HG03139 (cell line): ENCODE measurements at regions not wholly inside any gene's neighbourhood (a gene's known extent, or its start where the extent isn't known, plus 50 kb on each side); places are given as distances from the start of the nearest gene placed in this dataset.

ENCODE experiments used
- ATAC-seq: cut with Tn5 transposase; IDR thresholded peaks from one replicate; pipeline ENCODE4 v1.9.1; 2021; ENCODE audit not compliant: unreplicated experiment

DNA sequence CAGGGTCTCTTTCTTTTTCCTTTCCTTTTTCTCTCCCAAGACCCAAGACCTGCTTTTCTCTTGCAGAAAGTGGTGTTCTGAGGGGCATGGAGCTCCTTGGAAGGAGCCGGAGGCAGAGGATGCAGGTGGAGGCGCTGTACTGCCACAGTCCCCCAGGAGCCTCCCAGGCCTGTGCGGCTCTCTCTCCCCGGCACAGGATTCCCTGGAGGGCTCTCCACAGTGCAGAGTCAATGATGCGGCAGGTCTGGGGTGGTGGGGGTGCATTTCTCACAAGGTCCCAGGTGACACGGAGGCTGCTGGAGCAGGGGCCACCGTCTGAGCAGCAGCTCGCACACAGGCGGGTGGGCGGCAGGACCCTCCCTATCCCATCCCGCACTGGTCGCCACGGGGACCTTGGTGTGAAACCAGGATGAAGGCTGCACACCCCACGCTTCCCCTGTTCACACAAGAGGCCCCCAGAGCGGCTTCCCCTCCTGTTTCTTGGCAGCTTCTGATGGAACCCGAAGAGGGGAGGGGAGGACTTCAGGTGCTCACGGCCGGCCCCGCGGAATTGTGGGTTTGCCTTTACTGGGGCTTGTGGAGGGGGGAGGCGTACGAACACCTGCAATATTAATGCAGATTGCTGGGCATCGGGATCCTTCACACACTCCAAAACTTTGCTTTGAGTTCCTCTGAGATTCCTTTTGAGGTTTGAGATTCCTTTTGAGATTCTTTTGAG lies 186.9 kb downstream of the ENGASE start:
- ATAC-seq: no peak

DNA sequence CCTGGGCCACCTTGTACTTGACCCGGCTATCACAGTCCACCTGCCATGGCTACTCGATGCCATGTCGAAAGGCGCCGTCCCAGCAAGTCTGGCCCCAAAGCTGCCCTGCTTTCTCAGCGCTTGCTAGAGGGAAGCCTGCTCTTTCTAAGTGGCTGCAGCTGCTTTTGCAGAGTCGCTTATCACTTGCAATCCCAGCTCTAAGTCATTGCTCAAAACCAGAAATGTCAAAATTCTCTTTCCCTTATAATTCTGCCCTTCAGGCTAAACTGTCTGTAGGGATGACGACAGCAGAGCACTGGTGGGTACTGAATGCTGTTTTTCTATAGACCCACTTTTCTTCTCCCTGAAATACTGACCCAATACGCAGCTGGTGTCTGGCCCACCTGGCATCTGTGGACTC lies 184.2 kb downstream of the ENGASE start:
- ATAC-seq: no peak

DNA sequence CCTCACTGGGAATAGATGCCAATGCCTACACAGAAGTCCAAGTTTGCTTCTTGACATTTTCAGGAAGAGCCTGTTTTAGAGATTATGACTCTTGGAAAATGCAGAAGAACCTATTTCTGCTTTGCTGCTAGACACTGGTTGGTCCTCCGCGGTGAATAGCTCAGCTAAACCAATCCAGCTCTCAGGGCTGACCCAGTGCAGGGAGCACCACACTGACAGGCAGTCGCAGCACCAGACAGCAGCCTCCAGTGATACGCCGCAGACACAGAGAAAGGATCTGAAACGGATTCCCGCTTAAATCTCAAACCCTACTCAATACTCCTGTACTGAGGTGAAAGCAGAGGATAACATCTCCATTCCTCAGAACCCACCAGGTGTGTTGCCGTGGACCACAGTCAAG lies 183.4 kb downstream of the ENGASE start:
- ATAC-seq: no peak

DNA sequence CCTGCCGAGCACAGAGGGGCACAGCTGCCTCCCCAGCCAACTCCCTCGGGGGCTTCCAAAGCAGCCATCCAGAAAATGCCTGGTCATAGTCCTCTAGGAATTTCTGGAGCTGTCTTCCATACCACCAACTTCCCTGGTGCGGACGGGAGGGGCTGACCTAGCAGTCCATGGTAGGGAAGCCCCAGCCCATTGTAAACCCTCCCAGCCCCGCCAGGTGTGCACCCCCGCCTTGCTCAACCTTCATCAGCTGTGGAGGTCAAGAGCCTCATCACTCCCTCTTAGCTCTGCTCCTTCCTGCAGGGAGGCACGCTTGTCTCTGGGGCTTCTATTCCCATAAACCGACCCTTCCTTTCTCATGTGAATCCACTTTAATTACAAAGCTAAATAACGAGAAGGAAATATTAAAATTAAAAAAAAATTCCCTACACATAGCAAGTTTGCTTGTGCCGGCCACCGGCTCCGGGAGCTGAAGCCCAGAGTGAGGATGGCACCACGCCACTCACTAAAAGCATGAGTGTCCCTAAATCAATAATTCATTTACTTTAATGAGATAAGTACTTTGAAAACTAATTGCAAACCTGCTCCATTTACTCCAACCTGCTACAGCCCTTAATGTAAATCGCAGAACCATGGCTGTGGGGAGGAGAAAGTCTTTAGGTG lies 181.4 kb downstream of the ENGASE start:
- ATAC-seq: no peak

DNA sequence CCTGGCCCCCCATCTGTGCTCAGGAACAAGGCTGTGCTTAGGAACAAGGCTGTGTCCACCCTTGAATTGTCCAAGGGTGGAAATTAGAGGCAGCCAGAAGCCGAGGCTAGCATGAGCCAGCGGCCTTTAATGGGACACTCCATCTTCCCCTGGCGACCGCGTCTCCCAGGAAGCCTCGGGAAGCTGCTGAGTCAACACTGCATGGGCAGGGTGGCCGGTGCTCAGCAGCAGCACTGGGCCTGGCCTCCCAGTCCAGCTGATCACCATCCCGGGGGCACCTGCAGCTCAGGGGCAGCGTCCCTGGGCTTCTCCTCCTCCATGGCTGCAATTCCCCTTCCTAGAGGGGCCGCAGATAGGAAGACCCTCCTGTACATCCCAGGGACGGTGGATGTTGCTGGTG lies 180.8 kb downstream of the ENGASE start:
- ATAC-seq: no peak

DNA sequence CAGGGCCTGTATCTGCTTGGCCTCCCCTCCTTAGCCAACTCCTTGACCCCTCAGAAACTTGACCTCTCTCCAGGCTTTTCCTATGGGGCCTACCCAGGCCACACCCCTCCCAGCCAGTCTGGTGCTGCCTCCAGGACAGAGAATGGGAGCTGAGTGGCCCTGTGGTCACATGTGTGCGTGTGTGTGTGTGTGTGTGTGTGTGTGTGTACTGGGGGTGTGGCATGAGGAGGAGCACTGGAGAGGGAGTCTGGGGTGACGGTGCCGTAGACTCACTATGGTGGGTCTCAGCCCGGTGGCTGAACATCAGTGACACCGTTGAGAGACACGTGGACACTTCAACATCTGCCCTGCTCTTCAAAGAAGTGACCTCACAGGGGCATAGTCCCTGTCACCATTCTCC lies 180.4 kb downstream of the ENGASE start:
- no peak for ATAC-seq

DNA sequence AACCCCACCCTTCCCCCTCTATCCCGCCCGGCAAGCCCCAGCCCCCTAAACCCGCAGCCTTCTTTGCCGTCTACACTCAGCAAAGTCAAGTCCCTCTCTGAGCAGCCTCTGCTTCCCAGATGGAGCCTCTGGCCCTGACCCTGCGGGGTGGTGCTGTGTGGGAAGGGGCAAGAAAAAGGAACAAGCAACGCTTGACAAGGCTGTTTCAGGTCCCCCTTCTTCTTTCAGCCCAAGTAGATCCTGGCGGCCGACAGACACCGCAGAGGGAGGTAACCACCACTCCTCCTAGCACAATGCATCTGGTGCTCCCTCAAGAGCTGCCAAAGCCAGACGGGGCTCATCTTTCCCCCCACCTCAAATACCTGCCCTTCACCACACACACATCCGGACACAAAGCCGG lies 178.3 kb downstream of the ENGASE start:
- no peak for ATAC-seq

DNA sequence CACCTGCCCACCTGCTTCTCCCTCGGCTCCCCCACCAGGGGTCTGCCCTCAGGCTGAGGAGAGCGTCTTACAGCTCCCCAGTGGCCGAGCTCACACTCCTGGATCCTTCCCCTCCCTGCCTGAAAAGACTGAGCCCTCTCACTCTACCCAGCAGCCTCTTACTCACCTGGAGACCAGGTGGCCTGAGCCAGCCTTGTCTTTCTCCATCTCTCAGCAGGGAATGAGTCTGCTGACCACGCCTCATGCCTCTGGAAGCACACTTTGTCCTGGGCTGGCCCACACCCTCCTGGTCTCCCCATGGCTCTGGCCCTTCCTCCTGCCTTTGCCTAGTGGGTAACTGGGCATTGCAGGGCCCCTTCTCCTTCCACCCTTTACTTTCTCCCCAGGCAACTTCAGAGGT lies 177.2 kb downstream of the ENGASE start:
- ATAC-seq: no peak

DNA sequence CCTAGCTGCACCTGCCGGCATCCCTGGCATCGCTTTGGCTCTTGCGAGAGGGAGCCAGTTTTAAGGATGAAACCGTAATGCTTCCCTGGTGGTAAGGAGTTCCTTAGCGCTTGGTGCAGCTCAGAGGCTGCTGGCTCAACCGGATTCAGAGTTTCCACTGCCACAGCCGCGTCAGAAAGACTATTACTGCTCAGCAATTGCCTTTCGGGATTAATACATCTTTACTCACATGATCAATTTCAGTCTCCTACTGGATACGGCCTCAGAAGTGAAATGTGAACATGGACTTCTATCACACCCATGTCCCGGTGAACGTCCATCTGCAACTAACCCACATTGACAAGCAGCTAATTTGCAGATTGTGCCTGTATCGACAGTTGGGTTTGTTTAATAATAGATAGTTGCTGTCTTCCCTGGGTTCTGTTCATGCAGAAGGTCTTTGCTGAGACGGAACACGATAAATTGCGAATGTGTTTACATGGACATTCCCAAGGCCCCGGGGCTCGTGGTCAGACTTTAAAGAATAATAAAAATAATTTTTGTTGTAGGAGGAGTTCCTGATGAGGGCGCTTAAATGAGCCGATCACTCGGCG lies 175.4 kb downstream of the ENGASE start:
- ATAC-seq: no peak

DNA sequence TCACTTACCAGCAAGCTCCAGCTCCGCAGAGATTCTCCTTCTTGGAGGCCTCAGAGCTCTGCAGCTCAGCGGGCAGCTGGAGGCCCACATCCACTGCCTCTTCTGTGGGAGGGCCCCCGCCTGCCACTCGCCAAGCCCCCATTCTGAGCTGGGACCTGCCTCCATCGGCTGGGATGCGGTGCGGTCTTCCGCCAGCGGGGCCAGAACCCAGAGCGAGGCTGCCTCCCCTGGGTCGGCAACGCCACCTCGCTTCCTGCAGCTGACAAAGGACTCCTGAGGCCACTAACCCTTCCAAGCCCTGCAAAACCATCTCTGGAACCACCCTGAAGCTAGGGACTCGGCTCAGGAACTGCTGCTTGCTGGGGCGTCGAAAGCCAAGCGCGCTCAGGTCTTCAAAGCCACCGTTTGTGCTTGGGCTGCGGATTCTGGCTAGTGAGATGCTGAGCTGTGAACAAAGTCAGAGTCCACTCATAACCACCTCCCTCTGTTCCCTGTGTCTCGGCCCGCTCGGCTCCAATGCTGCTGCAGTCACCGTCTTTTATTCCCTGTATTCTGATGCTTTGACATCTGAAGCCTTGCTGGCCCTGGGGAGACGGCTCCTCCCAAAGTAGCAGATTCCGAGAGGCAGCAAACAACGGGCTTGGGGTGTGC lies 174.3 kb downstream of the ENGASE start:
- ATAC-seq: no peak

DNA sequence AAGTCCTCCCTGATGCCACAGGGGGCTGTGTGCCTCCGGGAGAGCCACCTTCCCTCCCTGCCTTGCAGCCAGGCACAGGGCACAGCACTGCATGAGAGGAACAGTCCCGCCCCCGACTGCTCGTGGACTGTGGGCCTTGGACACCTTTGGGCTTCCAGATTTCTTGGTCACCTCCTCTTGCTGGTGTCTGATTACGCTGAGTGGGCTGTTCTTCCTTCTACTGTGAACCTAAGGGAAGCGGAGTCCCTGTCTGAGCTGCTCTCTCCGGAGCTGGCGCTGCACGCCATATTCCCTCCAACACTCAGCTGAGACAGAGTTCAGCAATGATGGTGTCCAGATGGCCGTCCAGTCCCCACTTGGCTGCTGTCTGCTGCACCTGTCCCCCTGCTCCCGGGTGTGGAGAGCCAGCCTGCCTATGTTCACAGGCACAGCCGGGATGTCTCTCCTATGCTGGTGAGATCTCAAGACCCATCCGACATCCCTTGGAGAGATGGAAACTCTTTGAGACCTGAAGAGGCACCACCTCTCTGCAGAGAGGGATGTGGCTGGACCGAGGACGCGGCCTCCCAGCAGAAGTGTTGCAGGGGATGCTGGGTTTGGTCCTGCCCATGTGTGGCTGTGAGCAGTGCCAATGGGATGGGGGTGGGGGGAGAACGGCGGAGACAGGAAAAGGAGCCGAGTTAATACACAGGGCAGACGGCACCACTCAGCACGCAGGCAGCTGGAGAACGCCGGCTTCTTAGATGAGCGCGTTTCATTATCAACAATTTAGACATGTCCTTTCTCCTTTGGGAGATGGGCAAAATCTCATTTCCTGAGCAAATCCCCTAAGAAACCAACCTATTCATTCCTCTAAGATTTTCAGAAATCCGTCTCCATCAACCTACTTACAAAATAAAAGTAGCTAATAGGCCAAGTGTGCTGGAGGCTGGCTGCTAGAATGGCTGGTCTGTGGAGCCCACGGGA lies 171.9 kb downstream of the ENGASE start:
- ATAC-seq: no peak

DNA sequence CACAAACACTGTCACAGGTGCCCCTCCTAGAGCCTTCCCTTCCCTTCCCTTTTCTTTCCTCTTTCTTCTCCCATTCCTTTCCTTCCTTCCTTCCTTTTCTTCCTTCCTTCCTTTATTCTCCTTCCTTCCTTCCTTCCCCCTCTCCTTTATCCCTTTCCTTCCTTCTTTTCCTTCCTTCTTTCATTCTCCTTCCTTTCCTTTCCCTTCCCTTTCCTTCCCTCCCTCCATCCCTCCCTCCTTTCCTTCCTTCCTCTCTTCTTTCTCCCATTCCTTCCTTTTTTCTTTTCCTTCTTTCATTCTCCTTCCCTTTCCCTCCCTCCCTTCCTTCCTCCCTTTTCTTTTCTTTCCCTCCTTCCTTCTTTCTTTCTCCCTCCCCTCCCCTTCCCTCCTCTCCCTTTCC lies 170.0 kb downstream of the ENGASE start:
- ATAC-seq: no peak

DNA sequence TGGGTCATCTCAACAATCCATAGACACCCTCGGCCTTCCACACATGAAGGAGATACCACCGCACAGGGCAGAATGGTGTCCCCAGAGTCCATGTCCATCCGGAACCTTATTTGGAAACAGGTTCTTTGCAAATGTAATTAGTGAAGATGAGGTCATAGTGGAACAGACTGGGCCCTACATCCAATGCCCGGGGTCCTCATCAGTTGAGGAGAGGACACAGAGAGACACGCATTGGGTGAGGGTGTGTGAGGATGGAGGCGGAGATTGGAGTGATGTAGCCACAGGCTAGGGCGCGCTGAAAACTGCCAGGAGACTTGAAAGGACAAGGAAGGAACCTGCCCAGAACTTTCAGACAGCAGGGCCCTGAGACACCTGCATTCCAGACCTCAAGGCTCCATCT lies 169.4 kb downstream of the ENGASE start:
- no peak for ATAC-seq

DNA sequence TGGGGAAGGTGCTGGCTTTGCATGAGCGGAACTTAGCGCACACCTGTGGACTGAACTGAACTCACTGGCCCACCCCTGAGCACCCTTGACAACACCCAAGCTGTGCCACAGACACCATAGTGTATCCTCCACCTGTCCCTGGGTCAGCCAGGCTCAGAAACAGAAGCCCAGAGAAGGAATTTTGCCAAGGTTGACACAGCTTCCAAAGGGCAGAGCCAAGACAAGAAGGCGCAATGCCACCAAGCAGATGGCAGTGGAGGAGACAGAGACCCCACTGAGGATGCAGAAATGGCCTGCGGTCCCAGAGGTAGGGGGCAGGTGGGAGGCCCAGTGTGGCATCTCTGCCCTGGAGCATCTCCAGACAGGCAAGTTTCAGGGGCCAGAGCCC lies 169.0 kb downstream of the ENGASE start:
- no peak for ATAC-seq

DNA sequence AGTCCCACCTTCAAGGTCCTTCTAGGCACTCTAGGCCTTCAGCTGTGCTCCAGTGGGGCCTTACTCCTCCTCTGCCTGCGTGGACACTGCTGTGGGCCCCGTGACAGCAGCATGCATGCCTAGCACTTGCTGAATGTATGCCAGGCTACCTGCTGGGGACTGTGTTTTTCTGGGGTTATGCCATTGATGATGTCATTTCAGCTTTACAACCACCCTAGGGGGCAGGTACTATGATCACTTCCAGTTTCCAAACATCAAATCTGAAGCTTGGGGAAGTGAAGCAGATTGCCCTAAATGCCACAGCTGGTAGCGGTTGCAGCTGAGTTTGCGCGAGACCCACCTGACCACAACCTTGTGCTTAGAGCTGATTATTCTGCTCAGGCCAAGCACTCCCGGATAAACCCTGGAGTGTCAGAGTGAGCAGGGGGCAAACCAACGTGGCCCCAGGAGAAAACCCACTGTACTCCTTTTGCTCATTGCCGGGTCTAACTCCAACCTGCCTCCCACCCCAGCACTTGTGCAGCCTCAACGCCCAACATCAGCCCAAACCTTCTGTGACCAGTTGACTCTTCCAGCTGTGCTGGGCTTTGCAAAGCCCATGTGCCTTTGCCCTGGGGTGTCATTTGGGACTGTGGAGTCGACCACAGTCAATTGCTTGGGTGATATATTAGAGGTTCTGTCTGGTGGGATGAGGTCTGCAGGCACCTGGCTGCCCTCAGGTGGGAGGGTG lies 168.4 kb downstream of the ENGASE start:
- ATAC-seq: no peak

DNA sequence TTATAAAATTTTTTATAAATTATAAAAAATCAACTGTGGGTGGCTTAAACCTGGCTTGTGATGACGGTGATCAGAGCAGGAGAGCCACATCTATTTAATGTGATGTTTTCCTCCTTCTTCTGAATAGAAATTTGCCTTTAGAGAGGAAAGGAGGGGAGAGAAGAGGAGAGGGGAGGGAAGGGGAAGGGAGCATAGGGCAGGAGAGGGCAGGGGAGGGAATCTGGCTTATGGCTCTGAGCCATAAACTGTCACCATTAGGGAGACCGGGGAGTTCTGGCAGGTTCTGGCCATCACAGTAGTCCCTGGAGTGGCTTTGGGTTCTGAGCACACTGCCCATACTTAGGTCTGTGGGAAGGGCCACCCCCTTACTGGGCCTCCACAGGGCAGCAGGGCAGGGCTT lies 167.8 kb downstream of the ENGASE start:
- no peak for ATAC-seq

DNA sequence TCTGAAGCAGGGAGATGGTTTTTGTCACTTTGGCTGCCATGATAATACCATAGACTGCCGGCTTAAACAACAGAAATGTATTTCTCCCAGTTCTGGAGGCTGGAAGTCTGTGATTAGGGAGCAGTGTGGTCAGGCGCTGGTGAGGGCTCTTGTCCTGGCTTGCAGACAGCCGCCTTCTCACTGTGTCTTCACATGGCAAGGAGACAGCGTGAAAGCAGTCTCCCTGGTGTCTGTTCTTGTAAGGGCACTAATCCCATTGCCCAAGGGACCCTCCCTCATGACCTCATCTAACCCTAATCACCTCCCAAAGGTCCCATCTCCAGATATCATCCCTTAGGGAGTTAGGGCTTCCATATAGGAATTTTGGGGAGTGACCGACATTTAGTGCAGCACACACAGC lies 167.0 kb downstream of the ENGASE start:
- no peak for ATAC-seq

DNA sequence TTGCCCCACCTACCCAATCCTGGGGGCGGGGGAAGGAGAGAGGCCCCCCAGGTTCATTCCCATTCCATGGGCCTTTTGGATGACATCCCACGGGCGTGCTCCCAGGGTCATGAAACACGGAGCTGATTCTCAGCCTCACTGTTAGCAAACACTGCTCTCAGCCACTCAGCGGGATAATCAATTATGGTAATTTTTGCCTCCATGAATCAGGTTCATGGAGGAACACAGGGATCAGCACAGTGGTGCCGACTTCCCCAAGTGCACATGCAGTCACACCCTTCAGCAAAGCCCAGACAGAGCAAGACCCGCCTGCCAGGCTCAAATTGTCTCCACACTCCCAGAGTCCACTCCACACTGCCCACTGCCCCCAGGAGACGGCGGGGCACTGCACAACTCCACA lies 164.6 kb downstream of the ENGASE start:
- no peak for ATAC-seq

DNA sequence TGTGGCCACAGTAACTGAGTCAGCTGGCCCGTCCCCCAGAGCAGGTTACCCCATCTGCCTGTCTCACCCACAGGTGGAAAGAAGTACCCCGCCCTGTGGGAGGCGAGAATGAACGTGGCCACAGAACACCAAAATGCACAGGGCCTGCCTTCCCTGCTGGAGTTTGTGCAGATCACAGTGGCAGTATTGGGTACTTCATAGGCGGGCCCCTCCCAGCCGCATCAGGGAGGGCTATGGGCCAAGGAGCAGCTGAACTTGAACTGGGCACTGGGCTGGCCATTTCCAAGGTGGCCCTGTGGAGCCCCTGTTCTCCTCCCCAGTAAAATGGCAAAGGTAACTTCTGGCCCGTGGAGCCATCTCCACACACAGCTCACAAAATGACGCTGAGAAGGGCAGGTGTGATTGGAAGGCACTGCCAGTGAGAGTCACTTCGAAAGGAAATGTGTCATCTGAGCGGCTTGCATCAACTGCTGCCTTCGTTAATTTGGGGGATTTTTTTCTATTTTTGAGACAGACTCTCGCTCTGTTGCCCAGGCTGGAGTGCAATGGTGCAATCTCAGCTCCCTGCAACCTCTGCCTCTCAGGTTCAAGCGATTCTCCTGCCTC lies 162.9 kb downstream of the ENGASE start:
- ATAC-seq: no peak

DNA sequence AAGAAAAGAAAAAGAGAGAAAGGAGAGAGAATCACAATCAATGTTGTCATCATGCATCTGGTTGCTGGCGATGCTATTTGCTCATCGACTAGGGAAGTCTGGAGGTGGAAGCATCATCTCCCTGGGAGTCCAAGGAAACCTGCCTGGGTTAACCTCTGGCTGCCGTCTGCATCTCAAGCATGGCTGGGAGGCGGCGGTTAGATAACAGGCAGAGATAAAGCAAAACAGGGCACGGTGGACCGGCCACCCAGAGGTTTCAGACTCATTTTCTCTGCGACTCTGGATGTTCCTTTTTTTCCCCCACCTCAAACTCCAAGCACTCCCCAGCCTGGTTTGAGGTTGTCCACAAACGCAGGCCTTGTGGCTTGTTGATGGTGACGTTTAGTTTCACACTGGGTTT lies 161.2 kb downstream of the ENGASE start:
- ATAC-seq: no peak
